GM23338 (cell line): ENCODE measurements at regions not wholly inside any gene's neighbourhood (a gene's known extent, or its start where the extent isn't known, plus 50 kb on each side); places are given as distances from the start of the nearest gene placed in this dataset.

Experiments used
- ATAC-seq: fragments of 200-7000 bp; cut with Tn5 transposase; 3 replicates; pipeline ENCODE4 v1.9.1; 2020
- DNase-seq: peaks from one replicate; pipeline ENCODE4 v3.0.0-alpha.2; 2015; ENCODE audit warnings: low spot score
- H2AFZ ChIP-seq: fragments of 200-600 bp; sonication (generic); 2 replicates; pipeline ENCODE4 v1.8.0; 2016; ENCODE audit warnings: antibody characterized with exemption, mild to moderate bottlenecking, moderate library complexity
- H3F3A ChIP-seq: fragments of 200-600 bp; sonication (generic); replicated peaks from 2 replicates; pipeline ENCODE4 v1.8.0; 2017; ENCODE audit warnings: antibody characterized with exemption, mixed run types, low read depth
- H3K27ac ChIP-seq: fragments of 200-600 bp; sonication (generic); 2 replicates; pipeline ENCODE4 v1.6.1; 2016; ENCODE audit warnings: low read depth
- H3K27me3 ChIP-seq: fragments of 200-600 bp; sonication (generic); 2 replicates; pipeline ENCODE4 v1.8.0; 2016; ENCODE audit warnings: mild to moderate bottlenecking, mixed run types, moderate library complexity; ENCODE audit not compliant: insufficient read depth
- H3K36me3 ChIP-seq: fragments of 200-600 bp; sonication (generic); 2 replicates; pipeline ENCODE4 v1.8.0; 2016; ENCODE audit warnings: mild to moderate bottlenecking; ENCODE audit not compliant: insufficient read depth
- H3K4me1 ChIP-seq: fragments of 200-600 bp; sonication (generic); 2 replicates; pipeline ENCODE4 v1.8.0; 2016; ENCODE audit warnings: mild to moderate bottlenecking, moderate library complexity; ENCODE audit not compliant: insufficient read depth
- H3K4me2 ChIP-seq: fragments of 200-600 bp; sonication (generic); 2 replicates; pipeline ENCODE4 v1.7.1; 2017; ENCODE audit warnings: mixed run types
- H3K4me3 ChIP-seq: fragments of 200-600 bp; sonication (generic); 2 replicates; pipeline ENCODE4 v1.6.1; 2016; ENCODE audit warnings: mixed run types
- H3K79me2 ChIP-seq: fragments of 200-600 bp; sonication (generic); replicated peaks from 2 replicates; pipeline ENCODE4 v1.8.0; 2017; ENCODE audit warnings: mild to moderate bottlenecking; ENCODE audit not compliant: insufficient read depth
- H3K9me2 ChIP-seq: fragments of 200-600 bp; sonication (generic); 2 replicates; pipeline ENCODE4 v1.8.0; 2017; ENCODE audit not compliant: insufficient read depth
- H4K20me1 ChIP-seq: fragments of 200-600 bp; sonication (generic); replicated peaks from 2 replicates; pipeline ENCODE4 v1.8.0; 2017; ENCODE audit warnings: mild to moderate bottlenecking; ENCODE audit not compliant: insufficient read depth
- H3K27ac Mint-ChIP-seq: 2 replicates; pipeline ENCODE4 v1.8.0; 2020; ENCODE audit warnings: inconsistent platforms, mild to moderate bottlenecking, moderate library complexity, mixed read lengths
- H3K27me3 Mint-ChIP-seq: 3 replicates; pipeline ENCODE4 v1.8.0; 2022; ENCODE audit warnings: low read depth, mild to moderate bottlenecking, moderate library complexity, mixed read lengths, inconsistent platforms; ENCODE audit not compliant: insufficient read depth, poor library complexity
- H3K36me3 Mint-ChIP-seq: 3 replicates; pipeline ENCODE4 v1.8.0; 2021; ENCODE audit warnings: low read depth, mild to moderate bottlenecking, inconsistent platforms, moderate library complexity, mixed read lengths
- H3K4me1 Mint-ChIP-seq: 3 replicates; pipeline ENCODE4 v1.8.0; 2020; ENCODE audit warnings: mild to moderate bottlenecking, inconsistent platforms, mixed read lengths
- H3K4me3 Mint-ChIP-seq: 3 replicates; pipeline ENCODE4 v1.8.0; 2021; ENCODE audit warnings: moderate library complexity, mild to moderate bottlenecking, inconsistent platforms, mixed read lengths
- H3K9me3 Mint-ChIP-seq: 3 replicates; pipeline ENCODE4 v1.8.0; 2020; ENCODE audit warnings: moderate library complexity, mild to moderate bottlenecking, inconsistent platforms, mixed read lengths
- EZH2 ChIP-seq: fragments of 200-600 bp; sonication (generic); IDR thresholded peaks from one replicate; pipeline ENCODE4 v1.8.0; 2017; ENCODE audit warnings: antibody characterized with exemption, mild to moderate bottlenecking, low read depth; ENCODE audit not compliant: unreplicated experiment
- EZH2phosphoT487 ChIP-seq: fragments of 200-600 bp; sonication (generic); IDR thresholded peaks from one replicate; pipeline ENCODE4 v1.8.1; 2018; ENCODE audit warnings: antibody characterized with exemption; ENCODE audit not compliant: unreplicated experiment
- STAT1 ChIP-seq: IDR thresholded peaks from one replicate; pipeline ENCODE4 v1.6.1; 2016; ENCODE audit warnings: antibody characterized with exemption; ENCODE audit not compliant: unreplicated experiment
- ZNF331 ChIP-seq: fragments of 250-450 bp; sonication (Bioruptor Pico); IDR thresholded peaks from 2 replicates; pipeline ENCODE4 v1.5.0; 2020; ENCODE audit warnings: low read depth, mild to moderate bottlenecking, moderate library complexity
- ZNF462 ChIP-seq: fragments of 250-450 bp; sonication (Bioruptor Pico); IDR thresholded peaks from 2 replicates; pipeline ENCODE4 v1.5.0; 2020; ENCODE audit warnings: mild to moderate bottlenecking, moderate library complexity
- TF ChIP-seq, protein P1 (sequence below): IDR thresholded peaks from one replicate; pipeline ENCODE4 v1.6.1; 2018; ENCODE audit warnings: antibody characterized with exemption; ENCODE audit not compliant: unreplicated experiment

- TF ChIP-seq ZNF462 (CRISPR knock-in tag) (no peak), EZH2 (no peak)
Observed at GRCh38 chr2:238561230-238561629, 134.5 kb downstream of the ASB1 start (continued).

DNA sequence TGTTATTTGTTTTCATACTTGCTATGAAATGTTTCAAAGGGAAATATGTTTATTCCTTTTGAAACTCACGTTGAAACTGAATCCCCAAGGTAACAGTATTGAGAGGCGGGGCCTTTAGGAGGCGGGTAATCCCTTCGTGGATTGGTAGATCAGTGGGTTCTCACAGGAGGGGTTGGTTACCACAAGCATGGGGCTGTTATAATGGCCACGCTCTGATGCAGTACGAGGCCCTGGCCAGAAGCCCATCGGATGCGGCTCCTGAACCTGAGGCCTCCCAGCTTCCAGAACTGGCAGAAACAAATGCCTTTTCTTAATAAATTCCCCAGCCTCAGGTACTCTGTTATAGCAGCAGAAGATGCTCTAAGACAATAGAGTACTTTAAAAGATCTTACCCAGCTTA lies 135.7 kb downstream of the ASB1 start:
- H3K9me2 ChIP-seq = no peaks in the 10 kb centered on the region
- H3K79me2 ChIP-seq = no peaks in the 10 kb centered on the region
- H3K9me3 Mint-ChIP-seq = no peaks in the 10 kb centered on the region
- H3K4me3 Mint-ChIP-seq = no peak overlapping the region
- no peaks in the 10 kb centered on the region for H3K4me1 Mint-ChIP-seq
- H3K27me3 ChIP-seq = no peaks in the 10 kb centered on the region
- H3K4me3 ChIP-seq = no peak overlapping the region
- no peaks in the 10 kb centered on the region for H3F3A ChIP-seq
- DNase-seq (no peak), ATAC-seq (peak; percentile 30; the same call in 2 of the 3 replicates)
- H3K36me3 ChIP-seq = no peaks in the 10 kb centered on the region
- no peak overlapping the region for H2AFZ ChIP-seq
- H3K4me2 ChIP-seq = no peak overlapping the region
- peaks cover 3% of the 10 kb centered on the region for H3K27me3 Mint-ChIP-seq
- no peak overlapping the region for H3K27ac Mint-ChIP-seq
- H3K36me3 Mint-ChIP-seq = no peaks in the 10 kb centered on the region
- no peaks in the 10 kb centered on the region for H4K20me1 ChIP-seq
- no peak overlapping the region for H3K27ac ChIP-seq
- H3K4me1 ChIP-seq = no peaks in the 10 kb centered on the region
- no peak for TF ChIP-seq ZNF462 (CRISPR knock-in tag)
- TF ChIP-seq, protein P1, sequence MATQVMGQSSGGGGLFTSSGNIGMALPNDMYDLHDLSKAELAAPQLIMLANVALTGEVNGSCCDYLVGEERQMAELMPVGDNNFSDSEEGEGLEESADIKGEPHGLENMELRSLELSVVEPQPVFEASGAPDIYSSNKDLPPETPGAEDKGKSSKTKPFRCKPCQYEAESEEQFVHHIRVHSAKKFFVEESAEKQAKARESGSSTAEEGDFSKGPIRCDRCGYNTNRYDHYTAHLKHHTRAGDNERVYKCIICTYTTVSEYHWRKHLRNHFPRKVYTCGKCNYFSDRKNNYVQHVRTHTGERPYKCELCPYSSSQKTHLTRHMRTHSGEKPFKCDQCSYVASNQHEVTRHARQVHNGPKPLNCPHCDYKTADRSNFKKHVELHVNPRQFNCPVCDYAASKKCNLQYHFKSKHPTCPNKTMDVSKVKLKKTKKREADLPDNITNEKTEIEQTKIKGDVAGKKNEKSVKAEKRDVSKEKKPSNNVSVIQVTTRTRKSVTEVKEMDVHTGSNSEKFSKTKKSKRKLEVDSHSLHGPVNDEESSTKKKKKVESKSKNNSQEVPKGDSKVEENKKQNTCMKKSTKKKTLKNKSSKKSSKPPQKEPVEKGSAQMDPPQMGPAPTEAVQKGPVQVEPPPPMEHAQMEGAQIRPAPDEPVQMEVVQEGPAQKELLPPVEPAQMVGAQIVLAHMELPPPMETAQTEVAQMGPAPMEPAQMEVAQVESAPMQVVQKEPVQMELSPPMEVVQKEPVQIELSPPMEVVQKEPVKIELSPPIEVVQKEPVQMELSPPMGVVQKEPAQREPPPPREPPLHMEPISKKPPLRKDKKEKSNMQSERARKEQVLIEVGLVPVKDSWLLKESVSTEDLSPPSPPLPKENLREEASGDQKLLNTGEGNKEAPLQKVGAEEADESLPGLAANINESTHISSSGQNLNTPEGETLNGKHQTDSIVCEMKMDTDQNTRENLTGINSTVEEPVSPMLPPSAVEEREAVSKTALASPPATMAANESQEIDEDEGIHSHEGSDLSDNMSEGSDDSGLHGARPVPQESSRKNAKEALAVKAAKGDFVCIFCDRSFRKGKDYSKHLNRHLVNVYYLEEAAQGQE = no peak
- no peak for TF ChIP-seq ZNF331 (CRISPR knock-in tag)
- TF ChIP-seq EZH2 = no peak
- TF ChIP-seq STAT1 = no peak
- TF ChIP-seq EZH2phosphoT487 = no peak
